ENCODE measurements at regions not wholly inside any gene's neighbourhood (a gene's known extent, or its start where the extent isn't known, plus 50 kb on each side); places are given as distances from the start of the nearest gene placed in this dataset.
"Not testable (repeated sequence)": the region's sequence is repeated elsewhere in the genome, so short reads cannot be mapped to it uniquely, and the experiment has no call there.

- DNase-seq = no peak
Measured at GRCh38 chr9:749716-750115, 91.8 kb upstream of the DMRT1 start.

GRCh38 chr9:750249-750967 lies 91.1 kb upstream of the DMRT1 start:
- DNase-seq = no peak

- no peak for DNase-seq
Measured at GRCh38 chr9:751137-752051, 90.1 kb upstream of the DMRT1 start.

GRCh38 chr9:752201-752600 lies 89.3 kb upstream of the DMRT1 start:
- DNase-seq = no peak

- DNase-seq = no peak
Measured at GRCh38 chr9:752681-753200, 88.8 kb upstream of the DMRT1 start.

- not testable (repeated sequence) for DNase-seq
Measured at GRCh38 chr9:753734-754133, 87.8 kb upstream of the DMRT1 start.

- no peak for DNase-seq
Measured at GRCh38 chr9:754150-754931, 87.2 kb upstream of the DMRT1 start.

GRCh38 chr9:755454-756381 lies 85.8 kb upstream of the DMRT1 start:
- DNase-seq = no peak

- DNase-seq = no peak
Measured at GRCh38 chr9:757246-757881, 84.1 kb upstream of the DMRT1 start.

GRCh38 chr9:758146-758545 lies 83.4 kb upstream of the DMRT1 start:
- DNase-seq = no peak

GRCh38 chr9:759541-759940 lies 82.0 kb upstream of the DMRT1 start:
- DNase-seq = no peak

GRCh38 chr9:759983-760736 lies 81.3 kb upstream of the DMRT1 start:
- no peak for DNase-seq

- no peak for DNase-seq
Measured at GRCh38 chr9:761176-761792, 80.2 kb upstream of the DMRT1 start.

- no peak for DNase-seq
Measured at GRCh38 chr9:761793-762560, 79.5 kb upstream of the DMRT1 start.

GRCh38 chr9:763692-764091 lies 77.8 kb upstream of the DMRT1 start:
- no peak for DNase-seq

GRCh38 chr9:764105-764524 lies 77.4 kb upstream of the DMRT1 start:
- peak; percentile 34 for DNase-seq

- no peak for DNase-seq
Measured at GRCh38 chr9:764986-765385, 76.5 kb upstream of the DMRT1 start.

GRCh38 chr9:767061-767561 lies 74.4 kb upstream of the DMRT1 start:
- not testable (repeated sequence) for DNase-seq

GRCh38 chr9:776086-776485 lies 65.4 kb upstream of the DMRT1 start:
- DNase-seq = no peak
